Body of pancreas (tissue), 4 donors: ENCODE measurements at regions not wholly inside any gene's neighbourhood (a gene's known extent, or its start where the extent isn't known, plus 50 kb on each side); places are given as distances from the start of the nearest gene placed in this dataset.

Source experiments
- ATAC-seq: fragments of 150-250 bp; one replicate; pipeline ENCODE4 v1.9.1; 2016
- DNase-seq, 4 donors: peaks; one replicate each; pipeline ENCODE4 v3.0.0-alpha.2; 2019
- H3K27ac ChIP-seq, 4 donors: fragments of 200-600 bp; sonication (generic); 1 replicate in 3 of 4; 2 replicates in 1 of 4; pipeline versions ENCODE4 v1.5.1 to v1.6.1; 2016 to 2019; ENCODE audit warnings: mild to moderate bottlenecking in 1 of 4, mixed read lengths in 1 of 4, moderate library complexity in 1 of 4
- H3K27me3 ChIP-seq, 2 donors: fragments of 200-600 bp; sonication (generic); one replicate each; pipeline ENCODE4 v1.6.0; 2016; ENCODE audit warnings: mild to moderate bottlenecking in 1 of 2
- H3K36me3 ChIP-seq, 2 donors: fragments of 200-600 bp; sonication (generic); replicated peaks in 1 of 2; 2 replicates each; pipeline ENCODE4 v1.5.1; 2016; ENCODE audit warnings: low read depth in 2 of 2; ENCODE audit not compliant: insufficient read depth in 1 of 2
- H3K4me1 ChIP-seq: fragments of 200-600 bp; sonication (generic); one replicate; pipeline ENCODE4 v1.6.0; 2016
- H3K4me3 ChIP-seq, 2 donors: fragments of 200-600 bp; sonication (generic); 1 replicate in 1 of 2; 2 replicates in 1 of 2; pipeline ENCODE4 v1.5.1; 2016 to 2019
- H3K9me3 ChIP-seq, 3 donors: fragments of 200-600 bp; sonication (generic); 1 replicate in 2 of 3; 2 replicates in 1 of 3; pipeline ENCODE4 v1.5.1; 2016
- CTCF ChIP-seq, 7 experiments: fragments of 450-650 bp in 4 of 7; fragments of 200-600 bp in 3 of 7; sonication (generic) in 3 of 7; IDR thresholded peaks; one replicate each; pipeline ENCODE4 v1.5.1; 2016 to 2019; ENCODE audit warnings: antibody characterized with exemption in 7 of 7
- POLR2A ChIP-seq, 3 donors: fragments of 450-650 bp; IDR thresholded peaks; one replicate each; pipeline ENCODE4 v1.6.1; 2016; ENCODE audit warnings: antibody characterized with exemption in 3 of 3, mild to moderate bottlenecking in 2 of 3
- WGBS, 2 donors: methylation state at CpG; one replicate each; pipeline ENCODE4 v1.1.5; 2017; 5-methylcytosine and 5-hydroxymethylcytosine counted together
- intact Hi-C: fragments of 100-400 bp; cut with DNase I; formaldehyde crosslinking; loops from one replicate; pipeline ENCODE4 v1.15.1; 2023

GRCh38 chr18:61731693-61732376 lies 161.0 kb downstream of the RNF152 start:
- 84 to 90% methylated on average over 9 of the region's 9 CpGs for WGBS, 2 donors
- no peak for ATAC-seq
- Histone ChIP-seq H3K9me3 (no peaks in the 10 kb centered on the region), H3K27me3 (no peaks in the 10 kb centered on the region), H3K4me1 (peaks cover 37% of the 10 kb centered on the region), H3K27ac (peak overlapping the region in 2 of 4 donors; percentile 6 to 61), H3K36me3 (no peaks in the 10 kb centered on the region), H3K4me3 (no peak overlapping the region)
- no peak for DNase-seq
- intact Hi-C loops, result no loop called here
- no peak for TF ChIP-seq POLR2A (IDR thresholded peaks at IDR 0.05)
- no peak for TF ChIP-seq CTCF (IDR thresholded peaks at IDR 0.05)

- DNase-seq, result no peak
- TF ChIP-seq CTCF (IDR thresholded peaks at IDR 0.05) (no peak), POLR2A (IDR thresholded peaks at IDR 0.05) (no peak)
- Histone ChIP-seq H3K36me3 (no peaks in the 10 kb centered on the region), H3K27me3 (no peaks in the 10 kb centered on the region), H3K27ac (no peak overlapping the region), H3K9me3 (no peaks in the 10 kb centered on the region), H3K4me1 (peaks cover 31% of the 10 kb centered on the region), H3K4me3 (no peak overlapping the region)
- no peak for ATAC-seq
- intact Hi-C loops, result no loop called here
- 80 to 88% methylated on average over 5 of the region's 5 CpGs for WGBS, 2 donors
Measured at GRCh38 chr18:61731178-61731577, 161.6 kb downstream of the RNF152 start.

- intact Hi-C loops, result no loop called here
- TF ChIP-seq POLR2A (IDR thresholded peaks at IDR 0.05) (no peak), CTCF (IDR thresholded peaks at IDR 0.05) (no peak)
- Histone ChIP-seq H3K9me3 (no peaks in the 10 kb centered on the region), H3K36me3 (no peaks in the 10 kb centered on the region), H3K4me3 (no peak overlapping the region), H3K27ac (no peak overlapping the region), H3K27me3 (no peaks in the 10 kb centered on the region), H3K4me1 (peaks cover 12% of the 10 kb centered on the region)
- ATAC-seq, result no peak
- DNase-seq, result no peak
Measured at GRCh38 chr18:61729322-61729721, 163.5 kb downstream of the RNF152 start.

- no peak for ATAC-seq
- H3K27ac ChIP-seq, result no peak overlapping the region
- intact Hi-C loops, result no loop called here
- H3K4me1 ChIP-seq, result no peaks in the 10 kb centered on the region
- no peaks in the 10 kb centered on the region for H3K9me3 ChIP-seq
- no peak overlapping the region for H3K4me3 ChIP-seq
- WGBS, 2 donors, result 80 to 84% methylated on average over 4 of the region's 4 CpGs
- no peaks in the 10 kb centered on the region for H3K27me3 ChIP-seq
- no peak for DNase-seq
- no peaks in the 10 kb centered on the region for H3K36me3 ChIP-seq
- no peak for TF ChIP-seq POLR2A (IDR thresholded peaks at IDR 0.05)
- TF ChIP-seq CTCF (IDR thresholded peaks at IDR 0.05), result no peak
Measured at GRCh38 chr18:61727241-61728193, 165.3 kb downstream of the RNF152 start.
